IPS-20b (cell line): ENCODE measurements at regions not wholly inside any gene's neighbourhood (a gene's known extent, or its start where the extent isn't known, plus 50 kb on each side); places are given as distances from the start of the nearest gene placed in this dataset.

Source experiments
- H3K27ac ChIP-seq: one replicate; pipeline ENCODE4 v1.5.1; 2013; ENCODE audit warnings: low read length
- H3K27me3 ChIP-seq: 2 replicates; pipeline ENCODE4 v1.6.1; 2013; ENCODE audit warnings: mild to moderate bottlenecking, low read length, inconsistent platforms; ENCODE audit not compliant: insufficient read depth
- H3K36me3 ChIP-seq: 2 replicates; pipeline ENCODE4 v1.6.1; 2013; ENCODE audit warnings: low read depth, mild to moderate bottlenecking, inconsistent platforms, low read length, moderate library complexity; ENCODE audit not compliant: insufficient read depth
- H3K4me1 ChIP-seq: 2 replicates; pipeline ENCODE4 v1.6.1; 2013; ENCODE audit warnings: mild to moderate bottlenecking, control low read depth, inconsistent platforms, low read length, moderate library complexity; ENCODE audit not compliant: insufficient read depth
- H3K4me3 ChIP-seq: 2 replicates; pipeline ENCODE4 v1.5.1; 2013; ENCODE audit warnings: mild to moderate bottlenecking, low read length, inconsistent platforms
- H3K9ac ChIP-seq: 2 replicates; pipeline ENCODE4 v1.6.1; 2013; ENCODE audit warnings: low read depth, mild to moderate bottlenecking, inconsistent platforms, low read length, moderate library complexity
- H3K9me3 ChIP-seq: 2 replicates; pipeline ENCODE4 v1.6.1; 2013; ENCODE audit warnings: mild to moderate bottlenecking, low read depth, low read length, inconsistent platforms; ENCODE audit not compliant: insufficient read depth

DNA sequence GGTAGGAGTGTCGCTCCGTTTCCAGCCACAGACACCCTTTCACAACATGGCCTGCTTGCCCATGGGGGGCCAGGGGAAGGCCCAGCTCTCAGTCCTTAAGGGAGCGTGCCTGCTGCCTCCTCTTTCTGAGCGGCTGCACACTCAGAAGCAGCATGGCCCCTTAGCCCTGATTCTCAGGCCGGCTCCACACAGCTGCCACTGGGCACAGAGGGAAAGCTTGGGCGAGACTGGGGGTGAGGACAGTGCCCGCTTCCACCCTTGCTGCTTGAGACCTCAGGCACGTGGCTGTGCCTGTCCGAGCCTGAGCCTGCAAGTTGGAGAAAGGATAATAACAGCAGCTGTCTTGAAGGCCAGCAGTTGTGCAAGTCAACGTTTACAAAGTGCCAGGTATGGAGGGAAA lies 416.3 kb downstream of the SHANK2 start:
- Histone ChIP-seq H3K4me1 (peaks cover 21% of the 10 kb centered on the region; the same call in 1 of the 2 replicates), H3K36me3 (no peaks in the 10 kb centered on the region), H3K4me3 (no peak overlapping the region), H3K27me3 (no peaks in the 10 kb centered on the region; the same call in 1 of the 2 replicates), H3K9me3 (no peaks in the 10 kb centered on the region), H3K9ac (no peak overlapping the region), H3K27ac (no peak overlapping the region)

DNA sequence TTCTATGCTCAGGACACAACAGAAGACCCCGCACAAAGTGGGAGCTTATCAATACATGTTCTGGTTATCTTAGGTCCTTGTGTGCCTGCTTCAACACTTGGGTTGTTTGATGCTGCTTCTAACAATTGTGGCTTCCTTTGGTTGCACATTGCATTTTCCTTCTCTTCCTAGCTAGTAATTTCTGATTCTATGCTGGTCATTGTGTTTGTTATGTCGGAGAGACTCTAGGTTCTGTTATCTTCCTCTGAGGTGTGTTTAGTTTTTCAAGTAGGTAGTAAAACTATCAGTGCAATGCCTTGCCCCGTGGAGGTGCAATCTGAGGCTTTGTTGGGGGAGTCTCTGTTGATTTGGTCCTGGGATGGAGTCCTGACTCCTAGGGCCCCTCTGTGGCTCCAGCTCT lies 414.2 kb downstream of the SHANK2 start:
- H3K9ac ChIP-seq = no peak overlapping the region
- H3K4me1 ChIP-seq = peaks cover 20% of the 10 kb centered on the region; the same call in 1 of the 2 replicates
- no peak overlapping the region for H3K27ac ChIP-seq
- H3K4me3 ChIP-seq = no peak overlapping the region
- no peaks in the 10 kb centered on the region for H3K27me3 ChIP-seq
- no peaks in the 10 kb centered on the region for H3K36me3 ChIP-seq
- no peaks in the 10 kb centered on the region for H3K9me3 ChIP-seq

DNA sequence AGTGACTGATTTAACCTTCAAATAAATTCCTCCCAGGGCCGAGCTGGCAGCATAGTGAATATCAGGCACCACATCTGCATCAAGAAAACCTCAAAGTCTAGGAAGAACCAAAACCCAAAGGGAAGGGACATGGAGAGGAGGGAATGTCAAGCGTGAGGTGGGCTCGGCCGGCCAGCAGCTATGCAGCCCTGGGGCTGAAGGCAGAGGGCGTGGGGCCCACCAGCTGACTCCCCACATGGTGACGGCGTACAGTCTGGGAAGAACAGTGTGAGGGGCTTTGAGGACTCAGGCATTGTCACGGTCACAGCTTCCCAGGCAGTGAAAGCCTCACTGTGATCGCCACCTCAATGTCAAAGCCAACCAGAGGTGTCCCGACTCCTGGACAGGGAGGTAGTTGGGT lies 412.5 kb downstream of the SHANK2 start:
- Histone ChIP-seq H3K36me3 (no peaks in the 10 kb centered on the region), H3K27ac (no peak overlapping the region), H3K4me3 (no peak overlapping the region), H3K9ac (no peak overlapping the region), H3K9me3 (no peaks in the 10 kb centered on the region), H3K27me3 (no peaks in the 10 kb centered on the region), H3K4me1 (peaks cover 10% of the 10 kb centered on the region; the same call in 1 of the 2 replicates)

DNA sequence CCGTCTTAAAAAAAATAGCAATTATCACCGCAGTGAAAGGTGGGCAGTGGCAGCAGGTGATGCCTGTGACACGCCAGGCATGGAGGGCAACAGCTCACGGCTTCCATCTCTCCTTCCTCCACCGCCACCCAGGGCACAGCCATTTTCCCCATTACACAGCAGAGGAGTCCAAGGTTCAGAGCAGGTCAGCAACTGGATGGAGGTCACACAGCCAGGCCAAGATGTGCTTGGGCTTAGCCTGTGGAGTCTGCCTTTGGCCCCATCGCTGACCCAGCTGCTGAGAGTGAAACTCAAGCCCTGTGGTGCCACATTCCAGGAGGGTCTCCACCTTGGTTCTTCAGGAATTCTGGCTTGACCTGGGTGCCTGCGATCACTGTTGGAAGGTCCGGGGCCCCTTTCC lies 411.1 kb downstream of the SHANK2 start:
- Histone ChIP-seq H3K4me1 (peaks cover 4% of the 10 kb centered on the region; the same call in 1 of the 2 replicates), H3K27me3 (no peaks in the 10 kb centered on the region), H3K4me3 (no peak overlapping the region), H3K36me3 (no peaks in the 10 kb centered on the region), H3K9me3 (no peaks in the 10 kb centered on the region), H3K27ac (no peak overlapping the region), H3K9ac (no peak overlapping the region)

DNA sequence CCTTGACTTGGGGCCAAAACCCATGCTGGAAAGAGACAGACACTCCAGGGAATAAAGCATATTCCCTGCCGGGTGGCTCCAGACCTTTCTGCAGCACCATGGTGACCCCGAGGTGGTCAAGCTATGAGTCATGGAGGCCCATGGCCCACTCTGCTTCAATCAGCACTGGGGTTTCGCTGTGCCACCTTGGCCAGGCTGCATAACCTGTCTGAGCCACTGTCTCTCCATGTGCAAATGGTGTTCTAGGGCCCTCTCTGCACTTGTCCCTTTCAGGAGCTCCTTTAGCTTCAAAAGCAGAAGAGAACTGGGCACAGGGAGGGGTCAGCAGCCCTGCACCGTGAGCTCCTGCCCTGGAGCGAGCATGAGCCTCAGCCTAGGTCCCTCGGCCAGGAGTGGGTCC lies 410.1 kb downstream of the SHANK2 start:
- Histone ChIP-seq H3K9me3 (no peaks in the 10 kb centered on the region), H3K4me1 (peaks cover 4% of the 10 kb centered on the region; the same call in 1 of the 2 replicates), H3K27ac (no peak overlapping the region), H3K9ac (no peak overlapping the region), H3K36me3 (no peaks in the 10 kb centered on the region), H3K4me3 (no peak overlapping the region), H3K27me3 (no peaks in the 10 kb centered on the region)

DNA sequence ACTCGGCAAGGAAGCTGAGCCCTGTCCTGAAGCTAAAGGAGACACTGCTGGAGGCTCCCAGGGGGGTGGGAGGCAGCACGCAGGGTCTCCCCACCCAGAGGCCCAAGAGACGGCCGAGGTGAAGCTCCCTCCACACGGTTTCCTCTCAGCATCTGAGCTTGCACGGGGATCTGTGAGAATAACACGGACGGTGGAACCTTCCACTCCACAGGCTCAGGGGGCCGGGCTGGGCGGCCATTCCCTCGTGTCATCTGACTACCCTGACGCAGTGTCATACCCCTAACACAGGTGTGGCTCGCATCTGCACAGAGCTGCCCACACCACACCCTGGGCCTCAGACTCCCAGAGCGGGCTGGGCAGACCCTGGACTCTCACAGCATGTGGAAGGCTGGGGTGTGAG lies 409.7 kb downstream of the SHANK2 start:
- Histone ChIP-seq H3K4me1 (peaks cover 4% of the 10 kb centered on the region; the same call in 1 of the 2 replicates), H3K9me3 (no peaks in the 10 kb centered on the region), H3K9ac (no peak overlapping the region), H3K27ac (no peak overlapping the region), H3K36me3 (no peaks in the 10 kb centered on the region), H3K27me3 (no peaks in the 10 kb centered on the region), H3K4me3 (no peak overlapping the region)

DNA sequence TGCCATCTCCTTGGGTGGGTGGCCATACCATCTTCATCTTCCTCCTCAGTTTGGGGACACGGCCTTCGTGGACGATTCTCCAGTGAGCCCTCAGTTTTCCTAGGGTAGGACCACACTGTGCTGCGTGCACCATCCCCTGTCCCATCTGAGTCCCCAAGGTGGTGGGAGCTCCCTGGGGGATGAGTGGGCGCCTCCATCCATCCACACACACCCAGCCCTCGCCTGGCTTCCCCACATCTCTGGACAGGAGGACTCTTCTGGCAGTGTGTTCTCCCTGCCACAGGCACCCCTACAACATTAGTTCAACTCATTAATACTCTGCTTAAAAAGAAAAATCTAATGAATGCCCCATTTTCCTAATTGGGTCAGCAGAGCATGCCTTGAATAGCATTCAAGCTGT lies 408.5 kb downstream of the SHANK2 start:
- H3K9ac ChIP-seq = no peak overlapping the region
- H3K27ac ChIP-seq = no peak overlapping the region
- no peaks in the 10 kb centered on the region for H3K36me3 ChIP-seq
- H3K4me1 ChIP-seq = peaks cover 4% of the 10 kb centered on the region; the same call in 1 of the 2 replicates
- H3K27me3 ChIP-seq = no peaks in the 10 kb centered on the region
- no peaks in the 10 kb centered on the region for H3K9me3 ChIP-seq
- H3K4me3 ChIP-seq = no peak overlapping the region

DNA sequence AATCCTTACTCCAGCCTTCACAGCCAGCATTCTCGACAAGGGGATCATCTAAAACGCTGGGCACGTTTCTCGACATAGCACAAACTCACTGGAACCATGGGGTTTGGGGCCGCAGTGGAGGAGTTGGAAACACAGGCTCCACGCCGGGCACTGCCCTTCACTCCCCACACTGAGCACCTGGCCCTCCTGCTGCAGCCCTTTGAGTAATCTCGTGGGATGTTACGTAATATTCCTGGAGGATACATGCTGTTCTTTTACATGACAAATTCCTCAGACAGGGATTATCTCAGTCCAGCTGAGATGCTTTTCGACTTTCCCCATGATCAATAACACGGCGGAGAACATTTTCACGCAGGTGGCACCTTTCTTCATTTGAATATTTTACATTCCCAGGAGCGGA lies 408.0 kb downstream of the SHANK2 start:
- no peak overlapping the region for H3K9ac ChIP-seq
- H3K9me3 ChIP-seq = no peaks in the 10 kb centered on the region
- H3K36me3 ChIP-seq = no peaks in the 10 kb centered on the region
- H3K27ac ChIP-seq = no peak overlapping the region
- no peak overlapping the region for H3K4me3 ChIP-seq
- H3K27me3 ChIP-seq = no peaks in the 10 kb centered on the region
- H3K4me1 ChIP-seq = peaks cover 4% of the 10 kb centered on the region; the same call in 1 of the 2 replicates

DNA sequence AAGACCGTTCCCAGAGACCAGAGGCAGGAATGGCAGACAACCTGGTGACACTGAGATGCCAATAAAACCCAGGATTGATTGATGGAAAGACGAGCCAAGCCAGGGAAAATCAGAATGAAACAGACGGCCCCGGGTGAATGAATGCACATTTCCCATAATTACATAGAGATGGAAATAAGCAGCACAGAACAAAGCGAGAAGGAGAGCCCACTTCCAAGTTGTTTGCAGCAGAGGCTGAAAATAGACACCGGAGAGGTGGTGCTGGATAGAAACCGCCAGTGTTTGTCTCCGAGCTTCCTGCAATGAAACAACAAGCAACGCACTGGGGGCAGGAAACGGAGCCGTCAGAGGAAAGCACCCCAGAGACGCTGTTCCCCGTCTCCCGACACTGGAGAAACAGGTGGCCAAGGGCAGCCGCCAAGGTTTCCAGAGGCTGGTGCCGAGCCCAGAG lies 406.8 kb downstream of the SHANK2 start:
- Histone ChIP-seq H3K4me1 (peaks cover 4% of the 10 kb centered on the region; the same call in 1 of the 2 replicates), H3K27me3 (no peaks in the 10 kb centered on the region), H3K36me3 (no peaks in the 10 kb centered on the region), H3K27ac (no peak overlapping the region), H3K9me3 (no peaks in the 10 kb centered on the region), H3K9ac (no peak overlapping the region), H3K4me3 (no peak overlapping the region)

DNA sequence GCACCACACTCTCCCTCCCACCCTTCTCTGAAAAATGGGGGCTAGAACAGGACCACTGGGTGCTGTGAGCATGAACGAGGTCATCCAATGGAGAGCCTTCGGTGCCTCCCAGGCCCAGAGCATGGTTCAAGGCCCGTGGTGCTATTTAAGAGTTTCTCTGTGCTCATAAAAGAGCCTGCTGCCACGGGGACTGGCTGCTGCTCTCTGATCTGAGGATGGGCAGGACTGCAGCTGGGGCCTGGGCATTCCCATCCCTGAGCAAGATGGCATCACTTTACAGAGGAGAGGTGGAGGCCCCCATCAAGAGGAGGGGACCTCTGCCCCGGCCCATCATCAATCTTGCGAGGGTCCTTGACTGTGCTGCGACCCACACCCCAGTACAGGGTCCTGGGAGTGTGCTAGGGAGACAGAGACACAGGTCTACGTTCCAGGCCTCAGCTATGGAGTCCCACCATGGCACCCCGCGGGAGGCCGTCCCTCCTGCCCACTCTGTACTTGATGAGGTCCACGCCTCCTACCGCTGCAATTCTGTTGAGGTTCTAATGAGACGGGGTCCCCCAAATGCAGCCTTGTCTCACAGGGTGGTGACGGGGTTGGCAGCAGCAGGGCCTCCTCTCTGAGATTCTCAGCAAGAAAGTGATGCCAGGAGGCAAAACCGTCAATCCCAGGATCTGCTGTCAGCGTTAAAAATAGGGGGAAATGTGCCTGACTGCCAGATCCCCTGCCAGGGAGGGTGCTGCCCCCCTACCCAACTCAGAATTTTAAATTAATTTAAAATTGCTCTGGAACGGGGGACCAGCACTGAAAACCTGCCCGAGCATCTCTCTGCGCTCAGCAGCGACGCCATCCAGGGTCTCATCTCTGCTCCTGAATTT lies 405.4 kb downstream of the SHANK2 start:
- no peak overlapping the region for H3K4me3 ChIP-seq
- no peak overlapping the region for H3K9ac ChIP-seq
- no peaks in the 10 kb centered on the region for H3K9me3 ChIP-seq
- peaks cover 4% of the 10 kb centered on the region; the same call in 1 of the 2 replicates for H3K4me1 ChIP-seq
- no peaks in the 10 kb centered on the region for H3K27me3 ChIP-seq
- no peaks in the 10 kb centered on the region for H3K36me3 ChIP-seq
- no peak overlapping the region for H3K27ac ChIP-seq

DNA sequence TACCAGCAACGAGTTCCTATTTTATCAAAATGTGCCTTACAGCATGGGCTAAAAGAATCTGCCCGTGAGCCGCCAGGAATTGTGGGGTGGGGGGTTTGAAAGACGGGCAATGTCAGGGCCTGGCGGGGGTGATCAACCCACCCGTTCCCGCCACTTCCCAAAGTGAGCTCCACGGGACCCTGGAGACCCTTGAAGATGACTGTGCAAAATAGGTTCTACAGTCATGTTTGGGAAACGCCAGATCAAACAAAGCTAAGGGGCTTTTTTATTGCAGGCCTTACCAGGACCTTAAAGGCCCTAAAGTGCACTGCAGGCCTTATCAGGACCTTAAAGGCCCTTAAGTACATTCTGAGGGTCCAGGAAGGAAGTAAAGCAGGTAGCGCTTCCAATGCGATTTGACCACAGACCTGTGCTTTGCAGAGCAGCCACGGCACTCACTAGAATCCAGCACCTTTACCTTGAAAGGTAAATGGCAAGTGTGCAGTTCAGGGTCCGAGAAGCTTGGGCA lies 404.1 kb downstream of the SHANK2 start:
- H3K9me3 ChIP-seq = no peaks in the 10 kb centered on the region
- no peak overlapping the region for H3K4me3 ChIP-seq
- H3K27me3 ChIP-seq = no peaks in the 10 kb centered on the region
- no peak overlapping the region for H3K27ac ChIP-seq
- H3K9ac ChIP-seq = no peak overlapping the region
- H3K36me3 ChIP-seq = no peaks in the 10 kb centered on the region
- peaks cover 4% of the 10 kb centered on the region; the same call in 1 of the 2 replicates for H3K4me1 ChIP-seq

DNA sequence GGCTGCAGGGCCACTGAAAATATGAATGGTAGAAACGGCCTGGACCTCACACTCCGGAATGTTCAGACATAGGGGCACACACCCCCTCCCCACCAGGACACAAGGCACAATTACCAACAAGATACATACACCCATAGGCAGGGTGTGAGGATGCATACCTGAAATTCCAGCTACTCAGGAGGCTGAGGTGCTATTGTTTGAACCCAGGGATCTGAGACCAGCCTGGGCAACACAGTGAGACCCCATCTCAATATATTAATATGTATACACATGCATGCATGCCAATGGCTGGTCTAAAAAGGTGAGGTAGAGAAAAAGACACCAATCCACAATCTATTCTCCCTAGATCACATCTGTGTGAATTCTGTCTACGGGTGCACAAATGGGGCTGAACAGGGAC lies 403.3 kb downstream of the SHANK2 start:
- Histone ChIP-seq H3K9me3 (no peaks in the 10 kb centered on the region), H3K36me3 (no peaks in the 10 kb centered on the region), H3K9ac (no peak overlapping the region), H3K4me1 (peaks cover 4% of the 10 kb centered on the region; the same call in 1 of the 2 replicates), H3K27me3 (no peaks in the 10 kb centered on the region), H3K27ac (no peak overlapping the region), H3K4me3 (no peak overlapping the region)
